Rectal smooth muscle tissue (tissue), 1 donor: ENCODE measurements at regions not wholly inside any gene's neighbourhood (a gene's known extent, or its start where the extent isn't known, plus 50 kb on each side); places are given as distances from the start of the nearest gene placed in this dataset.
"Not testable (repeated sequence)": the region's sequence is repeated elsewhere in the genome, so short reads cannot be mapped to it uniquely, and the experiment has no call there.

Experiments
- H3K27ac ChIP-seq: one replicate; pipeline ENCODE4 v1.7.0; 2013; ENCODE audit warnings: low read depth, low read length, inconsistent platforms
- H3K27me3 ChIP-seq: one replicate; pipeline ENCODE4 v1.7.0; 2013; ENCODE audit warnings: low read length; ENCODE audit not compliant: control insufficient read depth, insufficient read depth
- H3K36me3 ChIP-seq: one replicate; pipeline ENCODE4 v1.7.0; 2013; ENCODE audit warnings: low read length; ENCODE audit not compliant: control insufficient read depth, insufficient read depth
- H3K4me1 ChIP-seq: one replicate; pipeline ENCODE4 v1.7.0; 2013; ENCODE audit warnings: low read length; ENCODE audit not compliant: control insufficient read depth, insufficient read depth
- H3K4me3 ChIP-seq: one replicate; pipeline ENCODE4 v1.7.0; 2013; ENCODE audit warnings: low read length
- H3K9ac ChIP-seq: one replicate; pipeline ENCODE4 v1.7.0; 2013; ENCODE audit warnings: low read length

DNA sequence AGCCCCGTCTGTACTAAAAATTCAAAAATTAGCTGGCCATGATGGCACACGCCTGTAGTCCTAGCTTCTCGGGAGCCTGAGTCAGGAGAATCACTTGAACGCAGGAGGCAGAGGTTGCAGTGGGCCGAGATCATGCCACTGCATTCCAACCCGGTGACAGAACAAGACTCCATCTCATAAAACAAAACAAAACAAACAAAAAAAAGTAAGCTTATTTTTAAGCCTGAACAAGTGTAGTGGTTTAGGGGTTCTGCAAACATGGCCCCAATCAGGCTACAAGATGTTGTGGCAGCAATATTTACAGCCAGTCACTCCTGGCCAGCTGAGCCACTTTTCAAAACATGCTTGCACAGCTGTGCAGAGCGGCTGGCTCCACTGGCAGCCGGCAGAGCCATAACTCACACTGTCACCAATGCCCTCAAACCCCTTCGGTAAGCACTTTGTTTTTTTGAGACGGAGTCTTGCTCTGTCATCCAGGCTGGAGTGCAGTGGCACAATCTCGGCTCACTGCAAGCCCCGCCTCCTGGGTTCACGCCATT is 56.2 kb upstream of the CLEC6A start:
- not testable (repeated sequence) for H3K4me1 ChIP-seq, H3K4me3 ChIP-seq, H3K36me3 ChIP-seq, H3K9ac ChIP-seq, H3K27ac ChIP-seq, H3K27me3 ChIP-seq

DNA sequence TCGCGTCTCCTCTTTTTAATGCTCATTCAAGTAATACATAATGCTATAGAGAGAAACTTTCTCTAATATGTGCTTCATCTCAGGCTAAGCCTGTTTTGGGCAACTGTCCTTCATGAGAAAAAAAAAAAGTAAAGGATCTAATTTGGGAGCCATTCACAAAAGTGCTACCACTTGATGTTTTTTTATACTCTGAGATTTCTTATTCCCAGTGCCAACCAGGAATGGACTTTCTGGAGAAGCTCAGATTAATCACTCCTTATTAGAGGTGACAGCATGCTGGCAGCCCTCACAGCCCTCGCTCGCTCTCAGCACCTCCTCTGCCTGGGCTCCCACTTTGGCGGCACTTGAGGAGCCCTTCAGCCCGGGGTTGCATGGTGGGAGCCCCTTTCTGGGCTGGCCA is 51.9 kb upstream of the CLEC6A start:
- not testable (repeated sequence) for H3K4me1 ChIP-seq, H3K4me3 ChIP-seq, H3K9ac ChIP-seq, H3K27ac ChIP-seq, H3K27me3 ChIP-seq, H3K36me3 ChIP-seq

DNA sequence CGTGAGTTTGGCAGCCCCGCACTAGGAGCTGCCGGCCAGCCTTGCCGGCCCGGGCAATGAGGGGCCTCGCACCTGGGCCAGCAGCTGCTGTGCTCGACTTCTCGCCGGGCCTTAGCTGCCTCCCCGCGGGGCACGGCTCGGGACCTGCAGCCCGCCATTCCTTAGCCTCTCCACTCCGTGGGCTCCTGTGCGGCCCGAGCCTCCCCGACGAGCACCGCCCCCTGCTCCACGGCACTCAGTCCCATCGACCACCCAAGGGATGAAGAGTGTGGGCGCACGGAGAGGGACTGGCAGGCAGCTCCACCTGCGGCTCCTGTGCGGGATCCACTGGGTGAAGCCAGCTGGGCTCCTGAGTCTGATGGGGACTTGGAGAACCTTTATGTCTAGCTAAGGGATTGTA is 51.4 kb upstream of the CLEC6A start:
- H3K4me1 ChIP-seq, H3K27me3 ChIP-seq, H3K27ac ChIP-seq, H3K36me3 ChIP-seq, H3K4me3 ChIP-seq, H3K9ac ChIP-seq: not testable (repeated sequence)
